ENCODE measurements at regions not wholly inside any gene's neighbourhood (a gene's known extent, or its start where the extent isn't known, plus 50 kb on each side); places are given as distances from the start of the nearest gene placed in this dataset.

GRCh38 chr20:57946559-57947315, 236.9 kb upstream of the PMEPA1 start:
- in situ Hi-C loops (cut with MboI; ENCODE audit: low pct_unique_long_range_greater_than_20kb, low sequenced_read_pairs): no loop called here
- no peak for DNase-seq

- DNase-seq: no peak
- in situ Hi-C loops (cut with MboI; ENCODE audit: low pct_unique_long_range_greater_than_20kb, low sequenced_read_pairs): no loop called here
Measured at GRCh38 chr20:57944988-57945387, 235.2 kb upstream of the PMEPA1 start.

GRCh38 chr20:57943950-57944349, 234.1 kb upstream of the PMEPA1 start:
- DNase-seq: no peak
- in situ Hi-C loops (cut with MboI; ENCODE audit: low pct_unique_long_range_greater_than_20kb, low sequenced_read_pairs): no loop called here

GRCh38 chr20:57943291-57943690, 233.5 kb upstream of the PMEPA1 start:
- in situ Hi-C loops (cut with MboI; ENCODE audit: low pct_unique_long_range_greater_than_20kb, low sequenced_read_pairs): no loop called here
- no peak for DNase-seq

GRCh38 chr20:57941604-57942381, 232.0 kb upstream of the PMEPA1 start:
- in situ Hi-C loops (cut with MboI; ENCODE audit: low pct_unique_long_range_greater_than_20kb, low sequenced_read_pairs): no loop called here
- no peak for DNase-seq

- DNase-seq: no peak
- in situ Hi-C loops (cut with MboI; ENCODE audit: low pct_unique_long_range_greater_than_20kb, low sequenced_read_pairs): no loop called here
Measured at GRCh38 chr20:57940868-57941522, 231.2 kb upstream of the PMEPA1 start.

GRCh38 chr20:57940376-57940775, 230.6 kb upstream of the PMEPA1 start:
- no peak for DNase-seq
- in situ Hi-C loops (cut with MboI; ENCODE audit: low pct_unique_long_range_greater_than_20kb, low sequenced_read_pairs): no loop called here

- in situ Hi-C loops (cut with MboI; ENCODE audit: low pct_unique_long_range_greater_than_20kb, low sequenced_read_pairs): no loop called here
Measured at GRCh38 chr20:57939499-57939898, 229.7 kb upstream of the PMEPA1 start.

GRCh38 chr20:57938158-57939108, 228.6 kb upstream of the PMEPA1 start:
- in situ Hi-C loops (cut with MboI; ENCODE audit: low pct_unique_long_range_greater_than_20kb, low sequenced_read_pairs): no loop called here
- DNase-seq: no peak

More at GRCh38 chr20:57939499-57939898, 229.7 kb upstream of the PMEPA1 start:
- DNase-seq: no peak

- DNase-seq: no peak
- in situ Hi-C loops (cut with MboI; ENCODE audit: low pct_unique_long_range_greater_than_20kb, low sequenced_read_pairs): no loop called here
Measured at GRCh38 chr20:57936636-57937385, 227.0 kb upstream of the PMEPA1 start.

GRCh38 chr20:57934913-57935312, 225.1 kb upstream of the PMEPA1 start:
- in situ Hi-C loops (cut with MboI; ENCODE audit: low pct_unique_long_range_greater_than_20kb, low sequenced_read_pairs): no loop called here
- DNase-seq: no peak

- in situ Hi-C loops (cut with MboI; ENCODE audit: low pct_unique_long_range_greater_than_20kb, low sequenced_read_pairs): no loop called here
- no peak for DNase-seq
Measured at GRCh38 chr20:57934007-57934805, 224.4 kb upstream of the PMEPA1 start.

GRCh38 chr20:57932227-57932864, 222.5 kb upstream of the PMEPA1 start:
- DNase-seq: no peak
- in situ Hi-C loops (cut with MboI; ENCODE audit: low pct_unique_long_range_greater_than_20kb, low sequenced_read_pairs): no loop called here

- in situ Hi-C loops (cut with MboI; ENCODE audit: low pct_unique_long_range_greater_than_20kb, low sequenced_read_pairs): no loop called here
- no peak for DNase-seq
Measured at GRCh38 chr20:57930351-57930750, 220.5 kb upstream of the PMEPA1 start.

GRCh38 chr20:57928181-57928967, 218.6 kb upstream of the PMEPA1 start:
- in situ Hi-C loops (cut with MboI; ENCODE audit: low pct_unique_long_range_greater_than_20kb, low sequenced_read_pairs): no loop called here
- DNase-seq: no peak

- no peak for DNase-seq
- in situ Hi-C loops (cut with MboI; ENCODE audit: low pct_unique_long_range_greater_than_20kb, low sequenced_read_pairs): no loop called here
Measured at GRCh38 chr20:57927376-57927775, 217.6 kb upstream of the PMEPA1 start.
